ENCODE measurements at regions not wholly inside any gene's neighbourhood (a gene's known extent, or its start where the extent isn't known, plus 50 kb on each side); places are given as distances from the start of the nearest gene placed in this dataset.

GRCh38 chr18:72427721-72428120 lies 116.4 kb downstream of the CBLN2 start:
- H3K4me3 ChIP-seq: no peak overlapping the region
- no peaks in the 10 kb centered on the region for H3K9me3 ChIP-seq
- no peak overlapping the region for H3K27ac ChIP-seq
- intact Hi-C loops (cut with DNase I): no loop called here
- no peaks in the 10 kb centered on the region for H3K4me1 ChIP-seq
- TF ChIP-seq POLR2AphosphoS5 (IDR thresholded peaks at IDR 0.05; ENCODE audit: insufficient read depth in 1 of 2, low read depth in 1 of 2): no peak
- TF ChIP-seq CTCF (IDR thresholded peaks at IDR 0.05): no peak
- TF ChIP-seq POLR2A (IDR thresholded peaks at IDR 0.05): no peak
- DNase-seq (ENCODE audit: extremely low spot score in 2 of 2): no peak
- no peaks in the 10 kb centered on the region for H3K36me3 ChIP-seq
- no peaks in the 10 kb centered on the region for H3K27me3 ChIP-seq

DNA sequence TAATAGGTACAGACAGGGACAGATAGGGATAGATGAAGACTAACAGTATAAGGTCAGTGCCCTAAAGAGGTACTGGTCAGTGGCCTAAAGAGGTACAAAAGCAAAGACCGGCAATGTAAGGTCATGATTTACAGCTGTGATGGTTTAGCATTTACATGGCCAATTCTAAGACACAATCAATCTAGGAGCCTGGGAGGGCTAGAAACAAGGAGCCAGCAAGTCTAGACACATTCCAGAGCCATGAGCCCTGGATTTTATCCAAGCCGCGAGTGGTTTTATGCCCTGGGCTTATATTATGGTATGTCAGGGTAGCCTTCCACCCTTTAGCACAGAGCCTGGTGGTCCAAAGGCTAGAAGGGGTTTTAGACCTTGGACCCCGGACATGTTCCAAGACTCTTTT lies 124.2 kb downstream of the CBLN2 start:
- Histone ChIP-seq H3K4me3 (no peak overlapping the region), H3K27ac (no peak overlapping the region), H3K9me3 (no peaks in the 10 kb centered on the region), H3K27me3 (no peaks in the 10 kb centered on the region), H3K36me3 (no peaks in the 10 kb centered on the region), H3K4me1 (no peaks in the 10 kb centered on the region)
- no peak for DNase-seq (ENCODE audit: extremely low spot score in 2 of 2)
- TF ChIP-seq POLR2A (IDR thresholded peaks at IDR 0.05) (no peak), POLR2AphosphoS5 (IDR thresholded peaks at IDR 0.05; ENCODE audit: insufficient read depth in 1 of 2, low read depth in 1 of 2) (no peak), CTCF (IDR thresholded peaks at IDR 0.05) (no peak)
- intact Hi-C loops (cut with DNase I): no loop called here

DNA sequence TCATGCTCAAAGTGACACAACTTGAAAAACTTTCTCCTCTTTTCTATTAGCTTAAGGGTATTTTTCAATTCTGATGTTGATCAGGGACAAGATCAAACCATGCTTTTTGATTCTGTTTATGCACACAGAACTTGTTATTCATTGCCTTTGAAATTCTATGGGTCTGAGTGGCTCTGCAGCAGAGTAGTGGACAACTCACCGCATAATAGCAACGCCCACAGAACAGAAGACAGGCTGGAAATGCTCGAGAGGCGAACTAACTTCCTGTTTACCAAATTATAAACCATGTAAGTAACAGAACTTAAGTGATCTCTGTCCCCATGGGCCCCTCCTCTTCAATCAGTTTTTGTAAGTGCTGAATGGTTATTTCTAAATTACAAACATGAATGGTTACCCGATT lies 131.2 kb downstream of the CBLN2 start:
- Histone ChIP-seq H3K36me3 (no peaks in the 10 kb centered on the region), H3K27ac (no peak overlapping the region), H3K4me1 (no peaks in the 10 kb centered on the region), H3K9me3 (no peaks in the 10 kb centered on the region), H3K4me3 (no peak overlapping the region), H3K27me3 (no peaks in the 10 kb centered on the region)
- intact Hi-C loops (cut with DNase I): no loop called here
- DNase-seq (ENCODE audit: extremely low spot score in 2 of 2): no peak
- TF ChIP-seq CTCF (IDR thresholded peaks at IDR 0.05) (no peak), POLR2A (IDR thresholded peaks at IDR 0.05) (no peak), POLR2AphosphoS5 (IDR thresholded peaks at IDR 0.05; ENCODE audit: insufficient read depth in 1 of 2, low read depth in 1 of 2) (no peak)

- H3K27ac ChIP-seq: no peak overlapping the region
- intact Hi-C loops (cut with DNase I): no loop called here
- no peaks in the 10 kb centered on the region for H3K9me3 ChIP-seq
- DNase-seq (ENCODE audit: extremely low spot score in 2 of 2): no peak
- H3K4me3 ChIP-seq: no peak overlapping the region
- no peaks in the 10 kb centered on the region for H3K4me1 ChIP-seq
- TF ChIP-seq POLR2A (IDR thresholded peaks at IDR 0.05): no peak
- no peak for TF ChIP-seq CTCF (IDR thresholded peaks at IDR 0.05)
- no peaks in the 10 kb centered on the region for H3K27me3 ChIP-seq
- no peaks in the 10 kb centered on the region for H3K36me3 ChIP-seq
Observed at GRCh38 chr18:72411261-72411660, 132.9 kb downstream of the CBLN2 start.

DNA sequence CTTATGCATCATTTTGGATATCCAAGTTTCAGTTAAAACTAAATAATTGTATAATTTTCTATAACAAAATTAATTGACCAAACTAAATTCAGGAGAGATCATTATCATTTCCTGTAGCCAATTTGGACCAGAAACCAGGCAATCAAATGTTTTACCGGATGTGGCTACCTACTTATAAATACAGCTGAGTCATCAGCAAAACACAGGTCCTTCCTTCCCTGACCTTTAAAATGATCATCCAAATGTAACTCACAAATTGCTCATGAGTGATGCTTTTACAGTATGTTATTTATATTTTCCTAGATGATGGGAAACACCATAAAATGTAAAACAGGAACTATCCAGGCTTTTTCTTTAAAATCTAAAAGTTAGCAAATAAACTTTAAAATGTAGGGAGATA lies 133.7 kb downstream of the CBLN2 start:
- Histone ChIP-seq H3K27ac (no peak overlapping the region), H3K36me3 (no peaks in the 10 kb centered on the region), H3K27me3 (no peaks in the 10 kb centered on the region), H3K9me3 (no peaks in the 10 kb centered on the region), H3K4me1 (no peaks in the 10 kb centered on the region), H3K4me3 (no peak overlapping the region)
- intact Hi-C loops (cut with DNase I): no loop called here
- TF ChIP-seq POLR2AphosphoS5 (IDR thresholded peaks at IDR 0.05; ENCODE audit: insufficient read depth in 1 of 2, low read depth in 1 of 2): no peak
- no peak for TF ChIP-seq POLR2A (IDR thresholded peaks at IDR 0.05)
- no peak for TF ChIP-seq CTCF (IDR thresholded peaks at IDR 0.05)
- no peak for DNase-seq (ENCODE audit: extremely low spot score in 2 of 2)
